GM13977 (cell line): ENCODE measurements at regions not wholly inside any gene's neighbourhood (a gene's known extent, or its start where the extent isn't known, plus 50 kb on each side); places are given as distances from the start of the nearest gene placed in this dataset.

Experiments used
- DNase-seq: peaks from one replicate; pipeline ENCODE4 v3.0.0; 2012; ENCODE audit warnings: low spot score
- CTCF ChIP-seq: IDR thresholded peaks from 2 replicates; pipeline ENCODE4 v1.5.1; 2012; ENCODE audit warnings: mild to moderate bottlenecking, control low read depth; ENCODE audit not compliant: insufficient read depth; ENCODE audit errors: extremely low read depth, missing control alignments
- in situ Hi-C: fragments of 300-500 bp; cut with MboI; formaldehyde crosslinking; loops from one replicate; pipeline ENCODE4 v1.12.0; 2022; ENCODE audit warnings: low sequenced_read_pairs, low pct_unique_long_range_greater_than_20kb, mixed read lengths, inconsistent platforms; ENCODE audit not compliant: unreplicated experiment

DNA sequence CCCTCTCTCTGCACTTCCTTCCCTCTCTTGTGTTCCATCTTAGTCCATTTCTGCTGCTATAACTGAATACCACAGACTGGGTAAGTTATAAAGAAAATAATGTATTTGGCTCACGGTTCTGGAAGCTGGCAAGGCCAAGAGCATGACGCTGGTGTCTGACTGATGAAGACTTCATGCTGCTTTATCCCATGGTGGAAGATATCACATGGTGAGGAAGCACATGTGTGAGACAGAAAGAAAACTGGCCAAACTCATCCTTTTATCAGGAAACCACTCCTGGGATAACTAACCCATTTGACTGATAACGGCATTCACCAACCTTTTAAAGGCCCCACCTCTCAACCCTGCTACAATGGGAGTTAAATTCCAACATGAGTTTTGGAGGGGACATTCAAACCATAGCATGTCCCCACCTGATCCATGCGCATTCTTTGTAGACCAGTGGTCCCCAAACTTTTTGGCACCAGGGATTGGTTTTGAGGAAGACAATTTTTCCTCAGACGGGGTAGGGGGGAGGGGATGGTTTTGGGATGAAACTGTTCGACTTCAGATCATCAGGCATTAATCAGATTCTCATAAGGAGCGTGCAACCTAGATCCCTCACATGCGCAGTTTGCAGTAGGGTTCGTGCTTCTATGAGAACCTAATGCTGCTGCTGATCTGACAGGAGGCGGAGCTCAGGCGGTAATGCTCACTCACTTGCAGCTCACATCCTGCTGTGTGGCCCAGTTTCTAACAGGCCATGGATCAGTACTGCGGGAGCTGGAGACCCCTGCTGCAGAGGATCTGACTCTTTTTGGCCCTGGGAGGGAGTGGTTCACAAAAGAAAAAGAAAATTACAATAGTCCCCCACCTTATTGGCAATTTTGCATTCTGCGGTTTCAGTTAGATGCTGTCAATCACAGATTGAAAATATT is 61.6 kb upstream of the SMOX start:
- in situ Hi-C loops: no loop called here
- DNase-seq: no peak
- no peak for TF ChIP-seq CTCF

GRCh38 chr20:4084721-4085120 is 63.9 kb upstream of the SMOX start:
- no peak for TF ChIP-seq CTCF
- no peak for DNase-seq
- in situ Hi-C loops: no loop called here

GRCh38 chr20:4084096-4084495 is 64.5 kb upstream of the SMOX start:
- in situ Hi-C loops: no loop called here
- TF ChIP-seq CTCF: no peak
- DNase-seq: no peak

DNA sequence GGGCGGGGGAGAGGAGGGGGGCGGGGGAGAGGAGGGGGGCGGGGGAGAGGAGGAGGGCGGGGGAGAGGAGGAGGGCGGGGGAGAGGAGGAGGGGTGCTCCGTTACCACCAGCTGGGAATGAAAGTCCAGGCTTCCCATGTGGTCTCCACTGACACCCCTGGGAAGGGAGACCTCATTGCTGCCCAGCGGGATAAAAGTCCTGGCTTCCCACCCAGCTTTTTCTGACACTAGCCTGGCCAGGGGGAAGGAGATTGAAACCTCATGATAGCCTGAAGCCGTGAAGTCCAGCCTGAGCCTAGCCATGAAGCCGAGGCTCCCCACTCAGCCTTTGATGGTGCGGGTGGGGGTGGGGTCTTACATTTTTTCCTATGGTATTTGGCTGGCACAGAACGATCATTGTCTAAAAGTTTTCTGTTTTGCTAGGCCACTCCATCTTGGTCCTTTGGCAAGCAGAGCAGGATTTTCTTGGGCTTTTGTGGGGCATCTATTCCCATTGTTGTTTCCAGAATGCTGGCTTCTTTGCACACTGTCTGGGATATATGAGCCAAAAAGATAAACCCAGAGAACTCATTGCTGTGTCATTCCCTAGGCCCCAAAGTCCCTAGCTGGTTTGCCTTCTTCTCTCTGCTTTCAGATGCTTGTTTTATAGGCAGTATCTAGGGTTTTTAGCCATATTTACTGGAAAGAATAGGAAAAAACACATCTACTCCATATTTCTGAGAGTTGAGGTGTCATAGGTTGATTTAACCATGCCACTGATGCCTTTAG is 65.3 kb upstream of the SMOX start:
- TF ChIP-seq CTCF: no peak
- in situ Hi-C loops: no loop called here

DNA sequence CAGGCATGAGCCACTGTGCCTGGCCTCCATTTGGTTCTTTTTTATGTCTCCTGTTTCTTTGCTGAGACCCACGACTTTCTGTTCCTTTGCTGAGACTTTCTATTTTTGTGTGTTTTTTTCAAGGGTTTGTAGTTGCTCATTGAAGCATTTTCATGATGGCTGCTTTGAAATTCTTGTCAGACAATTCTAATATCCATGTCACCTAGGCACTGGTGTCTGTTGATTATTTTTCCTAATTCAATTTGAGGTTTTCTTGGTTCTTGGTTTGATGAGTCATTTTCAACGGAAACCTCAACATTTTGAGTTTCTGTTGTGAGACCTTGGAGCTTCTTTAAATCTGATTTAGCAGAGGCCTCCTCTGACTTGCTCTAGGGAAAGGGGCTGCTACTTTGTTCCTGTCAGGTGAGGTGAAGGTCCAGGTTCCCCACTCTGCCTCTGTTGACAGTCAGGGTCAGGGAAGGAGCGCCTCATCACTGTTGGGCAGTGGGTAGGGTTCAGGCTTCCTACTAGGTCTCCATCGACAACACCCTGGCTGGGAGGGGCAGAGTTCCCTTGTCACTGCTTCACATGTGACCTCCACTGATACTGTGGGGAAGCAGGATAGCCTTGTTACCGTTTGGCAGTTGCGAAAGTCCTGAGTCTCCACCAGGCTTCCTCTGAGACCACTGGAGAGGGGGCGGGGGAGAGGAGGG is 66.1 kb upstream of the SMOX start:
- no peak for TF ChIP-seq CTCF
- peak; percentile 40 for DNase-seq
- in situ Hi-C loops: no loop called here

More for the DNA sequence above, 65.3 kb upstream of the SMOX start:
- no peak for DNase-seq

DNA sequence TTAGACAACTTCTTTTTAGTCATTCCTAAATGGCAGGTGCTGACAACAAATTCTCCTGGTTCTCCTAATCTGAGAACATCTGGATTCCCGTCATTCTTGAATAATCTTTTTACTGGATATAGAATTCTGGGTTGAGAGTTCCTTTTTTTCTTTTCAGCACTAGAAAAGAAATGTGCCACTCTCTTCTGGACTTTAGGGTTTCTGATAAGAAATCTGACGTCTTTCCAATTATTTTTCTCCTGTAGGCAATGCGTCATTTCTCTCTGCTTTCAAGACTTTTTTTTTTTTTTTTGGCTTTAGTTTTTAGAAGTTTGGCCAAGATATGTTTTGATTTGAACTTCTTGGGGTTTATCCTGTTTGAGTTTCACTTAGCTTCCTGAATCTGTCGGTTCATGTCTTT is 66.1 kb upstream of the RNF24 start:
- TF ChIP-seq CTCF: no peak
- in situ Hi-C loops: no loop called here
- no peak for DNase-seq
